NCI-H345 treated with DMSO at 0.1 percent for 48 hours (cell line): ENCODE measurements at regions not wholly inside any gene's neighbourhood (a gene's known extent, or its start where the extent isn't known, plus 50 kb on each side); places are given as distances from the start of the nearest gene placed in this dataset.

ENCODE experiments used
- DNase-seq: peaks from one replicate; lab custom pipeline; 2025; ENCODE audit not compliant: unreplicated experiment; lab: John Stamatoyannopoulos, UW

GRCh38 chr7:131964203-131964602 lies 407.8 kb upstream of the PODXL start:
- no peak for DNase-seq

- peak; percentile 64 for DNase-seq
These were observed 404.7 kb upstream of the PODXL start for GRCh38 chr7:131961054-131961680.

DNA sequence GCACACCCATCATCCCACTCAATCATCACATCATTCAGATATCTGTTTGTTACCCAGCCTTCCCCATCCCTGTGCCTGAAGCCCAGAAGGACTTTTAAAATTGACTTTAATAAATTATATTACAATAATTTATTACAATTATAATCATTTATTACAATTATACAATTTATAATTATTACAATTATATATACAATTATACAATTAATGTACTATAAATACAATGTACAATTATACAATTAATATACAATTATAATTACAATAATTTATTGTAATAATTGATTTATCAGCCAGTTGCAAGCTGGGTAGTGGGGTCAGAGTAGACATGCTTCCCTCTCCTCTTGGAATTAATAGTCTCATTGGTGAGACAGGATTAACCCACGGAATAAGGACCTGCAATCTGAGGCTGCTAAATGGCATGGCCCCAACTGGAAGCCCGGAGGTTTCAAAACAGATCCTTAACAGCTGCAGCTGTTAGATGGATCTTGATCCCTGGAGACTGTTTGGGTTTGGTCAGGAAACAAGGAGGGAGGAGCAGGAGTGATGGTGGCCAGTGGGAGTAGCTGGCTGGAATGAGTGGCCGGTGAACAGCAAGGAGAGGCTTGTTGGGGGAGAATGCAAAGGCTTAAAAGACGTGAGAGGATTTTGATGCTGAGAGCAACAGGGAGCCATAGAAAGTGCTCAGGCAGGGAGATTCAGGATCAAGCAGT lies 402.8 kb upstream of the PODXL start:
- no peak for DNase-seq

DNA sequence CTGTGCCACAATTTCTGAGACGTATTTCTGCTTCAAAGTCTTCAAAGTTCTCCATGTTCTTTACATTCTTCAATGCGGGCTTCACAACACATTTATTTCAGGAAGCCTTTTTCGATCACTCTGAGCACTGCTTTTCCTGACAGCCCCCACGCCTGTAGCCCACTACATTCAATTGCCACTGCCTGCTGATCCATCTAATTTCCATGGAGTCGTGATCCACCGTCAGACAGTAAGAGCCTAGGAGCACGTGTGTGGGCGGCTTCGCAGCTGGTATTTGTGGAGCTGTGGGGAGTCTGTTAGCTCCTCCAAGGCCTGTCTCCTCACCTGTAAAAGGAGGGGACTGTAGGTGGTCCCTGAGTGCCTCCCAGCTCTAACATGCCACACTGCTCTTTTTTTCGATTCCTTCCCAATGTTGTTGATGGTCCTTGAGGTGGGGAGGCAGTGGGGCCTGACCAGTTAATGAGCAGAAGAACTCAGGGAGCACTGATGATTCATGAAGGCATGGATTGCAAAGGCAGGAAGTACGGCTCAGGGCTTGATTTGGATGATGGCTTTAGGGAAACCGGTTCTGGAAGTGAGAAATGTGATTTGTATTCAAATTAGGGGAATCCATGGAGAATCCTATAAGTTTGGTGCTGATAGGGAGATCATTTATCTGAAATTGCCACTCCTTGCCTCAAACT lies 401.1 kb upstream of the PODXL start:
- no peak for DNase-seq

- no peak for DNase-seq
These were observed 400.4 kb upstream of the PODXL start for GRCh38 chr7:131956864-131957263.

GRCh38 chr7:131955679-131956078 lies 399.3 kb upstream of the PODXL start:
- DNase-seq, result no peak

DNA sequence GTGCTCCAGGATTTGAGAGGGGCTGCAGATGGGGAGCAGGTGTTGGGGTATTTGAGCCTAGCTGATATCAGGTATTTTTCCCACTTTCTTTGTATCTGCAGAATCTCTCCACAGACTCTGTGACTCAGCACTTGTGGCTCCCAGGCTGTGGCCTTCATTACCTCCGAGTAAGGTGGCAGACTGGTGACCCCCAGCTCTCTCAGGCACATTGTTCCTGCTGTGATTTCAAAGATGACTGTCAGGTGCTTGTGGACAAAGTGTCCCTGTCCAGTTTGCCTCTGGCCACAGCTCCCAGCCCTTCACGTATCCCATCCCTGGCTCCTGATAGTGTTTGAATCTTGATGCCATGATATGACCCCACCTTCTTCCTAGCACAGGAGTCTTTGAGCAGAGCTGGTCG lies 396.8 kb upstream of the PODXL start:
- DNase-seq, result no peak

DNA sequence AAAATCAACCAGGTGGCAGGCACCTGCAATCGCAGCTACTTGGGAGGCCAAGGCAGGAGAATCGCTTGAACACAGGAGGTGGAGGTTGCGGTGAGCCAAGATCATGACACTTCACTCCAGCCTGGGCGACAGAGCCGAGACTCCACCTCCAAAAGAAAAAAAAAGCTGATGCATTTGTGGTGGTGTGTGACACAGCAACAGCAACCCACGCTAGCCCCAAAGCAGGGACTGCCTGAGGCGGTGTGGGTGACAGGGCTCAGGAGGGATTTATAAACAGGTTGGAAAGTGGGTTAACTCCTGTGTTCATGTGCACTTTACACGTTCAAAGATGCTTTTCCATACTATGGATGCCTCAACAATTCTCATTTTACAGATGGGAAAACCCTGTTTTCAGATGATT lies 395.9 kb upstream of the PODXL start:
- no peak for DNase-seq

DNA sequence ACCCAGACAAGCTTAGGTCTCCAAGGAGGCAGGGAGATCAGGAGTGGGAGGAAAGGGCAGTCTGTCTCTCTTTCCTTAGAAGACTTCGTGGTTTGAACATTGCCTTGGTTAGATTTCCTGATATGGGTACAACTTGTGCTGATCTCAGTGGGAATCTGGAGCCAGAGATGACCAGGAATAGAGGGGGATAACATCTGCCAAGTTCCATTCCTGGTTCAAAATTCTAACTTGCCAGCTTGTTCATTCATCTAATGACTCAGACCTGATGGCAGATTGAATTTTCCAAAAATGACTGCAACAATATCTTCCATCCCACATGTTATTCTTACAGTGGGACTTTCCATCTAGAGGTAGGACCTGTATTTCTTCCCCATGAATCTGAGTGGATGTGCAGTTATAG lies 394.3 kb upstream of the PODXL start:
- no peak for DNase-seq

GRCh38 chr7:131949659-131950058 lies 393.2 kb upstream of the PODXL start:
- DNase-seq, result no peak

DNA sequence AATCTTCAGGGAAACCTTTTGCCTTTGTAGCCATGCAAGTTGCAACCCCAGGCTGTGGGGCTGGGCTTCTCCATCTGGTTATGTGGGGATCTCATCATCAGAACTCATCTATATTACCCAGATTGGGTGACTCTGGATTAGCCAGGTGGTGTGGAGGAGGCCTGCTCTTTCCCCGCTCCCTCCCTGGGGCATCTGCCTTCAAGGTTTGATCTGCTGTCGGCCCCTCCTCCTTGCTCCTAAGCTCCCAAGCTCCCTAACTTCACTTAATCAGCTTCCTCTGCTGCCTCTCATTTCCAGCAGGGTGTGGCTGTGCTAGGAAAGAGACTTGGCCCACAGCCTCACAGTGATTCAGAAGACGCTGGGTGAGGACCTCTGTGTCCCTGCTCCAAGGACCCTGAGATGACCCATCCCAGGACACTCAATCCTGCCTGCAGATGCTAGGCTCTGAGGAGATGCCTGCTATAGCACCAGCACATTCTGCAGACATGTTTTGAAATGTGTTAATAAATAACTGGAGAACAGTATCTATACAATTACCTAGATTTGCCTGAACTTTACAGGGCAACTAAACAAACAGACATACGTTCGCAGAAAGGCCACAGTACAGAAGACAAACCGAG lies 392.1 kb upstream of the PODXL start:
- no peak for DNase-seq

DNA sequence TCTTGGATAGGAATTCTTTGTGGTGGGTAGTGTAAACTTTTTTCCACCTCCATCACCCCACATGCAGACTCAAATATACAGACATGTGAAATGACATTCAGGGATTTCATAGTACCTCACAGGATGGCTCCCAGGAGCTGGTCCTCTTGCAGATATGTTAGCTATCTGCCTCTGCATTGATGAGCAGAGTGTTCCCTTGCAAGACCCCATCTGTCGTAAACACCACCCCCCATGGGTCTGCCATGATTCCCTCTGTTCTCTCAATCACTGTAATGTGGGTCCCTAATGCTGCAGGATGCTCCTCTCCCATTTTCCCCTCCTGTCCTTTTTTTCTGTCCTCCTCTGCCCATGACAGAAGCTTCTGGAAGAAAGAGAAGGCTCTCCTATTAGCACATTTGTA lies 391.2 kb upstream of the PODXL start:
- DNase-seq, result no peak

GRCh38 chr7:131945957-131946544 lies 389.6 kb upstream of the PODXL start:
- no peak for DNase-seq

DNA sequence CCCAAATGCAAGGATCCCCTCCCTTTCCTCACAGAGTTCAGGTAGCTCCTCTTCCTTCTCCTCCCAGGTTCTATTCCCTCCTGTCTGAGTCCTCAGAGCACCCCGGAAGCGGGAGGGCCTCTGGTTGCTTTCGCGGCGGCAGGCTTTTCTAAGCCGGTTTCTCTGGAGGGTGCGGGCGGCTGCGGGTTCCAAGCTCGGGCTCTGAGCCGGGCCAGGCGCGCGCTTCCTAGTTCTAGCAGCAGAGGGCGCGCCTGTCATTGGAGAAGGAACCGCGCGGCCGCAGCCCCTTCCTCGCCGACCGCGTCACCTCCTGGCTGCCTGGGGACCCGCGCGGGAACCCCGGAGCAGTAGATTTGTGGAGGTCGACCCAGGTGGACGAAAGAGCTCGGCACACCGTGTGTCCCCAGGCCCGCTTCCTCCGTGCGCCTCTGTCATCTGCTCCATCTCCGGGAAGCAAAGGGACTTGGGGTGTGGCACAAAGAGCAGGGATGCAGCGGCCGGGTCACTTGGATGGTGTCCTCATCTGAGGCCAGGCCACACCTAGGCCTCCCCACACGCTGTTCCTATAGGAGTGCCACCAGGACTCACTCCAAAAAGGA lies 389.0 kb upstream of the PODXL start:
- DNase-seq, result peak; percentile 39

DNA sequence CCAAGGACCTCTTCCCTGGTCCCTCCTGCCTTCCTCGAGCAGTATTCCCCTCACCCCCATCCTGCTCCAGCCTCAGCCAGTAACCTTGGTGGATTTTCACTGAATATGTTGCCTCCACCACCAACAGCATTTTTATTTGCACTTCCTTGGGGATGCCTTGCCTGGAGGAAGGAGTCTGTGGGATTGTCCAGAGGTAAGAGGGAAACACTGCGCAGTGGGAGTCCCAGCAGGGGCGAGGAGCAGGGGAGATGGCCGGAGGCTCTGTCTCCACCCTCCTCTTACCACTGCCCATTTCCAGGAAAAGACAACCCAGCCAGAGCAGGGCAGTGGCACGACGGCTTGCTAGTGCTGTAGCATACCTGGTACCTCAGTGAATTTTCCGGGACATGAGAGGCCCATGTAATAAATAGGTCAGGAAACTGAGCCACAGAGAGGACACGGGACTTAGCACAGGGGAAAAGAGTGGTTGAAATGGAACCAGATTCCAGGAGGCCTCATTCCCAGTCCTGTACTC lies 388.2 kb upstream of the PODXL start:
- DNase-seq, result no peak

- DNase-seq, result no peak
These were observed 387.2 kb upstream of the PODXL start for GRCh38 chr7:131943646-131944045.

GRCh38 chr7:131943211-131943610 lies 386.8 kb upstream of the PODXL start:
- no peak for DNase-seq

DNA sequence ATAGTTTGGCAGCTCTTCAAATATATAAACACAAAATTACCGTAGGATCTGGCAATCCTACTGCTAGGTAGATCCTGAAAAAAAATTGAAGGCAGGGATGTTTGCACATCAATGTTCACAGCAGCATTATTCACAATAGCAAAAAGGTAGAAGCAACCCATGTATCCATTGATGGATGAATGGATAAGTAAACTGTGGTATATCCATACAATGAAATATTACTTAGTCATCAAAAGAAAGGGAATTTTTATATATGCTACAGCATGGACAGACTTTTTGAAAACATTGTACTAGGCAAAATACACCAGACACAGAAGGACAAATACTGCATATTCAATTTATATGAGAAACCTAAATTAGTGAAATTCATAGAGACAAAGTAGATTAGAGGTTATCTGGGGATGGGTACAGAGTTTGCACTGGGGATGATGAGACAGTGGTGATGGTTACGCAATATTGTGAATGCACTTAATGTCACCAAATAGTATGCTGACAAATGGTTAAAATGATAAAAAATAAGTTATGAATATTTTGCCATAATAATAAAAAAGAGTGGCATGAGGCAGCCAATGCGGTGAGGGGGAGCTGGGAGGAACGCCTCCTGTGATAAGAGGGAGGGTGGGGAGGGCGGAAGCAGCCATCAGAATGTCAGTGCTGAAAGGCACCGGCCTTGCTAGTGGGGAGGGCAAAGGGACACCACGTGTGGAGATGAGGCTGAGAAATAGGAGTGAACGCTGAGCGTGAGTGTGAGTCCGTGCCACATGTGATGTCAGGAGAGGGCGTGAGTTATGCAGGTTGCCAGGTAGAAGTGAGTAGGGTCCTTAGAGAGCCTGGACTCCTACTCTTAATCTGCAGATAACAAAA lies 386.1 kb upstream of the PODXL start:
- no peak for DNase-seq

DNA sequence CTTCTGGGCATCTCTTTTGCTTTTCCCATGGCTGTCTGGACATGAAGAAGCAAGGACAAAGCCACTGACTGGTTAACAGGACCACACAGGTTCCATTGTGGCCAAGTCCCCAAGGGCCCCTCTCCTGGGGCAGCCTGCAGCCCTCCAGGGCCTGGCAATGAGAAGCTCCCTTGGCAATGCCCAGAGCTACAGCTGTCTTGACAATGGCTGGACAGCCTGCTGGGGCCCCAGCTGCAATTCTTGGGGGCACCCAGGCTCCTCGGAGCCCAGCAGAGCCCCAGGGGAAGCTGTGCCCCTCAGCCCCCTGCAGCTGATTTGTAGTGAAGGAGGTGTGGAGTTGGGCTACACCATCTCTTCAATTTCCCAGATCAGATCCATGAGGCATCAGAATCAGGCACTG lies 384.9 kb upstream of the PODXL start:
- DNase-seq, result no peak

- DNase-seq, result no peak
These were observed 384.3 kb upstream of the PODXL start for GRCh38 chr7:131940621-131941165.
